ENCODE measurements at regions not wholly inside any gene's neighbourhood (a gene's known extent, or its start where the extent isn't known, plus 50 kb on each side); places are given as distances from the start of the nearest gene placed in this dataset.

- CTCF ChIA-PET (ENCODE audit: low intra/inter-chr PET ratio, low total read pairs) = no interaction called here
- no peak for FAIRE-seq
- no peak for TF ChIP-seq ZNF737 (CRISPR knock-in tag; IDR thresholded peaks at IDR 0.05; ENCODE audit: borderline replicate concordance)
- no peak for TF ChIP-seq BCLAF1 (IDR thresholded peaks at IDR 0.05)
- TF ChIP-seq THYN1 (CRISPR knock-in tag; IDR thresholded peaks at IDR 0.05; ENCODE audit: borderline replicate concordance, low read depth) = no peak
- no peak for TF ChIP-seq HBP1 (CRISPR knock-in tag; IDR thresholded peaks at IDR 0.05; ENCODE audit: low read depth)
- TF ChIP-seq HNF4A (CRISPR knock-in tag; IDR thresholded peaks at IDR 0.05) = no peak
- no peak for TF ChIP-seq ZSCAN21 (CRISPR knock-in tag; IDR thresholded peaks at IDR 0.05; ENCODE audit: borderline replicate concordance)
- no peak for TF ChIP-seq TOE1 (CRISPR knock-in tag; IDR thresholded peaks at IDR 0.05)
- TF ChIP-seq ZNF484 (CRISPR knock-in tag; IDR thresholded peaks at IDR 0.05; ENCODE audit: borderline replicate concordance, low read depth) = no peak
- no peak for TF ChIP-seq ZNF407 (CRISPR knock-in tag; IDR thresholded peaks at IDR 0.05; ENCODE audit: not compliant biosample characterization)
- no peak for TF ChIP-seq ZNF557 (CRISPR knock-in tag; IDR thresholded peaks at IDR 0.05)
- TF ChIP-seq ZNF782 (CRISPR knock-in tag; IDR thresholded peaks at IDR 0.05; ENCODE audit: borderline replicate concordance) = no peak
- no peak for TF ChIP-seq SOX6 (IDR thresholded peaks at IDR 0.05)
- TF ChIP-seq SOX6 (CRISPR knock-in tag; IDR thresholded peaks at IDR 0.05) = no peak
- TF ChIP-seq ZNF605 (CRISPR knock-in tag; IDR thresholded peaks at IDR 0.05) = no peak
Observed at GRCh38 chr1:168941640-168942039, 164.8 kb upstream of the ATP1B1 start.

More at GRCh38 chr1:168941640-168942039, 164.8 kb upstream of the ATP1B1 start:
- ATAC-seq = no peak
- Histone ChIP-seq H3K27ac (ENCODE audit: extremely low read length, insufficient read depth, low read length) (no peak overlapping the region), H3K4me1 (ENCODE audit: insufficient read depth, low read length) (no peaks in the 10 kb centered on the region), H4K20me1 (ENCODE audit: insufficient read depth, low read length) (no peaks in the 10 kb centered on the region), H3K9me3 (ENCODE audit: low read length) (no peaks in the 10 kb centered on the region), H3K27me3 (ENCODE audit: control insufficient read depth in 1 of 2, insufficient read depth in 2 of 2, low read length in 2 of 2) (no peaks in the 10 kb centered on the region; a peak in 1 of 5 replicates), H3K4me2 (ENCODE audit: low read depth, low read length) (no peak overlapping the region), H2AFZ (ENCODE audit: low read length) (no peak overlapping the region), H3K36me3 (replicated peaks in 1 of 2; ENCODE audit: control insufficient read depth in 1 of 2, insufficient read depth in 2 of 2, low read length in 2 of 2) (no peaks in the 10 kb centered on the region), H3K4me3 (replicated peaks in 1 of 3; ENCODE audit: insufficient read depth in 1 of 3, low read depth in 2 of 3, low read length in 3 of 3) (no peak overlapping the region), H3K79me2 (ENCODE audit: insufficient read depth, low read length) (no peaks in the 10 kb centered on the region), H3K9ac (ENCODE audit: insufficient read depth, low read depth, low read length) (no peak overlapping the region)
- POLR2A ChIA-PET = no interaction called here
- no peak for DNase-seq (ENCODE audit: low spot score)
- in situ Hi-C loops (cut with HindIII; ENCODE audit: extremely low pct_ligation_motif_present, low pct_unique_long_range_greater_than_20kb) (no loop called here), intact Hi-C loops (cut with micrococcal nuclease; ENCODE audit: unreplicated experiment) (no loop called here)
- BruUV-seq (replicated peaks) = no TSS peak
